T-cell (primary cell): ENCODE measurements at regions not wholly inside any gene's neighbourhood (a gene's known extent, or its start where the extent isn't known, plus 50 kb on each side); places are given as distances from the start of the nearest gene placed in this dataset.

Experiments
- ATAC-seq, 4 experiments: fragments of 200-7000 bp in 3 of 4; fragments of 150-1000 bp in 1 of 4; cut with Tn5 transposase; replicated peaks in 1 of 4; 1 replicate in 3 of 4; 2 replicates in 1 of 4; pipeline ENCODE4 v1.10.0; 2021; ENCODE audit warnings: moderate library complexity in 3 of 4, mild to moderate bottlenecking in 2 of 4, moderate number of reproducible peaks in 1 of 4
- CTCF ChIA-PET, 2 donors: fragments of 300-600 bp; sonication (Branson Sonifier 250); formaldehyde crosslinking; loops; one replicate each; lab custom pipeline; 2022; ENCODE audit warnings: antibody characterized with exemption in 2 of 2; lab: Charles Lee
- POLR2A ChIA-PET, 2 donors: fragments of 300-600 bp; sonication (Branson Sonifier 250); formaldehyde crosslinking; loops; one replicate each; lab custom pipeline; 2022; ENCODE audit warnings: antibody characterized with exemption in 2 of 2; lab: Charles Lee
- DNase-seq, 35 experiments: peaks; one replicate each; pipeline versions ENCODE4 v3.0.0 to v3.0.0-alpha.2; 2013 to 2023
- H3K27ac ChIP-seq: one replicate; pipeline ENCODE4 v1.5.1; 2013; ENCODE audit warnings: low read length
- H3K27me3 ChIP-seq, 2 experiments: replicated peaks in 1 of 2; 1 replicate in 1 of 2; 2 replicates in 1 of 2; pipeline versions ENCODE4 v1.6.1 to v1.7.0; 2013; ENCODE audit warnings: low read length in 1 of 2, mixed read lengths in 1 of 2; ENCODE audit not compliant: control insufficient read depth in 2 of 2, insufficient read depth in 2 of 2; ENCODE audit errors: extremely low read depth in 1 of 2
- H3K36me3 ChIP-seq, 2 donors: 1 replicate in 1 of 2; 2 replicates in 1 of 2; pipeline versions ENCODE4 v1.6.1 to v1.7.0; 2013; ENCODE audit warnings: low read length in 1 of 2; ENCODE audit not compliant: control insufficient read depth in 2 of 2, insufficient read depth in 1 of 2; ENCODE audit errors: extremely low read depth in 1 of 2
- H3K4me1 ChIP-seq, 2 experiments: 1 replicate in 1 of 2; 2 replicates in 1 of 2; pipeline versions ENCODE4 v1.6.1 to v1.7.0; 2013; ENCODE audit warnings: low read length in 2 of 2, mixed read lengths in 1 of 2; ENCODE audit not compliant: insufficient read depth in 2 of 2, control insufficient read depth in 1 of 2; ENCODE audit errors: extremely low read depth in 1 of 2
- H3K4me3 ChIP-seq, 2 donors: 1 replicate in 1 of 2; 2 replicates in 1 of 2; pipeline versions ENCODE4 v1.5.1 to v1.7.0; 2013; ENCODE audit warnings: mild to moderate bottlenecking in 2 of 2, low read length in 1 of 2, moderate library complexity in 1 of 2; ENCODE audit not compliant: control insufficient read depth in 1 of 2; ENCODE audit errors: extremely low read depth in 1 of 2
- H3K9me3 ChIP-seq: 2 replicates; pipeline ENCODE4 v1.7.0; 2013
- H3K27ac Mint-ChIP-seq, 2 donors: one replicate each; pipeline ENCODE4 v1.8.0; 2020 to 2021; ENCODE audit warnings: mild to moderate bottlenecking in 2 of 2, mixed read lengths in 2 of 2
- H3K27me3 Mint-ChIP-seq, 2 donors: one replicate each; pipeline ENCODE4 v1.8.0; 2021 to 2022; ENCODE audit warnings: mixed read lengths in 2 of 2
- H3K36me3 Mint-ChIP-seq: one replicate; pipeline ENCODE4 v1.8.0; 2021; ENCODE audit warnings: mixed read lengths
- H3K4me1 Mint-ChIP-seq, 3 donors: one replicate each; pipeline ENCODE4 v1.8.0; 2020 to 2022; ENCODE audit warnings: mixed read lengths in 3 of 3, mild to moderate bottlenecking in 1 of 3
- H3K4me3 Mint-ChIP-seq, 3 donors: one replicate each; pipeline ENCODE4 v1.8.0; 2020 to 2022; ENCODE audit warnings: mild to moderate bottlenecking in 3 of 3, mixed read lengths in 3 of 3, moderate library complexity in 3 of 3
- H3K9me3 Mint-ChIP-seq, 3 donors: one replicate each; pipeline ENCODE4 v1.8.0; 2020 to 2022; ENCODE audit warnings: mixed read lengths in 3 of 3
- WGBS: methylation state at CpG from one replicate; pipeline ENCODE4 v1.1.5; 2013; ENCODE audit warnings: missing lambda C conversion rate; ENCODE audit not compliant: insufficient coverage; 5-methylcytosine and 5-hydroxymethylcytosine counted together

- no peak overlapping the region for H3K27ac Mint-ChIP-seq
- Histone ChIP-seq H3K27ac (no peak overlapping the region), H3K4me3 (no peak overlapping the region), H3K36me3 (no peaks in the 10 kb centered on the region), H3K4me1 (no peaks in the 10 kb centered on the region), H3K27me3 (no peaks in the 10 kb centered on the region), H3K9me3 (no peaks in the 10 kb centered on the region)
- no peaks in the 10 kb centered on the region for H3K36me3 Mint-ChIP-seq
- H3K9me3 Mint-ChIP-seq = peaks cover 5 to 13% (median 7%) of the 10 kb centered on the region in 3 donors
- H3K27me3 Mint-ChIP-seq = no peaks in the 10 kb centered on the region
- DNase-seq (no peak), ATAC-seq (no peak)
- 71% methylated on average over 1 of the region's 2 CpGs for WGBS
- CTCF ChIA-PET = no interaction called here
- POLR2A ChIA-PET = no interaction called here
- no peaks in the 10 kb centered on the region for H3K4me1 Mint-ChIP-seq
- H3K4me3 Mint-ChIP-seq = no peak overlapping the region
Observed at GRCh38 chr5:89203611-89204010, 320.6 kb upstream of the MEF2C start.

GRCh38 chr5:89200899-89201298, 317.9 kb upstream of the MEF2C start:
- POLR2A ChIA-PET = no interaction called here
- no peaks in the 10 kb centered on the region for H3K4me1 ChIP-seq
- CTCF ChIA-PET = no interaction called here
- WGBS = 50% methylated on average over 1 of the region's 2 CpGs
- Mint-ChIP-seq H3K27me3 (no peaks in the 10 kb centered on the region), H3K4me3 (no peak overlapping the region), H3K27ac (no peak overlapping the region), H3K9me3 (peaks cover 9 to 24% (median 10%) of the 10 kb centered on the region in 3 donors), H3K36me3 (no peaks in the 10 kb centered on the region), H3K4me1 (no peaks in the 10 kb centered on the region)
- no peaks in the 10 kb centered on the region for H3K27me3 ChIP-seq
- no peaks in the 10 kb centered on the region for H3K36me3 ChIP-seq
- DNase-seq (no peak), ATAC-seq (no peak)
- H3K27ac ChIP-seq = no peak overlapping the region
- no peak overlapping the region for H3K4me3 ChIP-seq
- H3K9me3 ChIP-seq = no peaks in the 10 kb centered on the region

GRCh38 chr5:89199306-89199705, 316.3 kb upstream of the MEF2C start:
- no CpG with 5 or more reads among the region's 2 CpGs for WGBS
- POLR2A ChIA-PET = no interaction called here
- Mint-ChIP-seq H3K9me3 (peaks cover 11 to 28% (median 14%) of the 10 kb centered on the region in 3 donors), H3K27ac (no peak overlapping the region), H3K27me3 (no peaks in the 10 kb centered on the region), H3K36me3 (no peaks in the 10 kb centered on the region), H3K4me3 (no peak overlapping the region), H3K4me1 (no peaks in the 10 kb centered on the region)
- no peak for DNase-seq
- H3K9me3 ChIP-seq = no peaks in the 10 kb centered on the region
- no peak for ATAC-seq
- H3K4me1 ChIP-seq = no peaks in the 10 kb centered on the region
- no peaks in the 10 kb centered on the region for H3K36me3 ChIP-seq
- no peak overlapping the region for H3K4me3 ChIP-seq
- CTCF ChIA-PET = no interaction called here
- no peak overlapping the region for H3K27ac ChIP-seq
- no peaks in the 10 kb centered on the region for H3K27me3 ChIP-seq

- Mint-ChIP-seq H3K4me1 (no peaks in the 10 kb centered on the region), H3K9me3 (peaks cover 4% of the 10 kb centered on the region in 3 donors), H3K36me3 (no peaks in the 10 kb centered on the region), H3K27me3 (no peaks in the 10 kb centered on the region), H3K4me3 (no peak overlapping the region), H3K27ac (no peak overlapping the region)
- Histone ChIP-seq H3K4me3 (no peak overlapping the region), H3K4me1 (no peaks in the 10 kb centered on the region), H3K9me3 (no peaks in the 10 kb centered on the region), H3K36me3 (no peaks in the 10 kb centered on the region), H3K27ac (no peak overlapping the region), H3K27me3 (no peaks in the 10 kb centered on the region)
- ATAC-seq = no peak
- ChIA-PET CTCF (no interaction called here), POLR2A (no interaction called here)
- 73% methylated on average over 2 of the region's 2 CpGs for WGBS
- DNase-seq = no peak
Observed at GRCh38 chr5:89191374-89191773, 308.4 kb upstream of the MEF2C start.

GRCh38 chr5:89190515-89191265, 307.7 kb upstream of the MEF2C start:
- DNase-seq (no peak), ATAC-seq (no peak)
- Histone ChIP-seq H3K27me3 (no peaks in the 10 kb centered on the region), H3K36me3 (no peaks in the 10 kb centered on the region), H3K4me3 (no peak overlapping the region), H3K4me1 (no peaks in the 10 kb centered on the region), H3K9me3 (no peaks in the 10 kb centered on the region), H3K27ac (no peak overlapping the region)
- no CpG with 5 or more reads among the region's 3 CpGs for WGBS
- no peaks in the 10 kb centered on the region for H3K27me3 Mint-ChIP-seq
- POLR2A ChIA-PET = no interaction called here
- CTCF ChIA-PET = no interaction called here
- no peaks in the 10 kb centered on the region for H3K36me3 Mint-ChIP-seq
- no peak overlapping the region for H3K27ac Mint-ChIP-seq
- no peak overlapping the region for H3K4me3 Mint-ChIP-seq
- H3K9me3 Mint-ChIP-seq = peaks cover 4% of the 10 kb centered on the region in 3 donors
- no peaks in the 10 kb centered on the region for H3K4me1 Mint-ChIP-seq

- ChIA-PET POLR2A (no interaction called here), CTCF (no interaction called here)
Observed at GRCh38 chr5:89187883-89188465, 305.0 kb upstream of the MEF2C start.

More at GRCh38 chr5:89187883-89188465, 305.0 kb upstream of the MEF2C start:
- Histone ChIP-seq H3K9me3 (no peaks in the 10 kb centered on the region), H3K36me3 (no peaks in the 10 kb centered on the region), H3K4me3 (no peak overlapping the region), H3K27ac (no peak overlapping the region), H3K27me3 (no peaks in the 10 kb centered on the region), H3K4me1 (no peaks in the 10 kb centered on the region)
- H3K27ac Mint-ChIP-seq = no peak overlapping the region
- no peak overlapping the region for H3K4me3 Mint-ChIP-seq
- no peaks in the 10 kb centered on the region for H3K27me3 Mint-ChIP-seq
- ATAC-seq (no peak), DNase-seq (no peak)
- H3K36me3 Mint-ChIP-seq = no peaks in the 10 kb centered on the region
- no peaks in the 10 kb centered on the region for H3K4me1 Mint-ChIP-seq
- H3K9me3 Mint-ChIP-seq = peaks cover 0 to 2% (median 0%) of the 10 kb centered on the region in 3 donors
- no CpG with 5 or more reads among the region's 1 CpG for WGBS
